H9 (cell line): ENCODE measurements at regions not wholly inside any gene's neighbourhood (a gene's known extent, or its start where the extent isn't known, plus 50 kb on each side); places are given as distances from the start of the nearest gene placed in this dataset.

Experiments used
- DNase-seq: peaks from one replicate; pipeline ENCODE4 v3.0.0-alpha.2; 2017
- H2AFZ ChIP-seq: one replicate; pipeline ENCODE4 v1.6.1; 2013; ENCODE audit warnings: mild to moderate bottlenecking, low read length, control low read depth, moderate library complexity
- H2AK5ac ChIP-seq: 2 replicates; pipeline ENCODE4 v1.6.1; 2013; ENCODE audit warnings: low read length, control low read depth, mixed read lengths; ENCODE audit not compliant: insufficient read length
- H2BK120ac ChIP-seq: one replicate; pipeline ENCODE4 v1.6.1; 2013; ENCODE audit warnings: low read depth, mild to moderate bottlenecking, low read length, control low read depth, inconsistent platforms; ENCODE audit not compliant: poor library complexity, severe bottlenecking
- H2BK12ac ChIP-seq: 2 replicates; pipeline ENCODE4 v1.6.1; 2013; ENCODE audit warnings: low read length, control low read depth, mixed read lengths, low read depth; ENCODE audit not compliant: insufficient read length
- H2BK15ac ChIP-seq: 2 replicates; pipeline ENCODE4 v1.6.1; 2013; ENCODE audit warnings: low read depth, low read length, control low read depth
- H2BK20ac ChIP-seq: one replicate; pipeline ENCODE4 v1.6.1; 2013; ENCODE audit warnings: low read depth, mild to moderate bottlenecking, low read length, control low read depth, inconsistent platforms; ENCODE audit not compliant: poor library complexity, severe bottlenecking
- H2BK5ac ChIP-seq: 2 replicates; pipeline ENCODE4 v1.6.1; 2013; ENCODE audit warnings: low read length, control low read depth, mixed read lengths; ENCODE audit not compliant: insufficient read length
- H3K14ac ChIP-seq: 2 replicates; pipeline ENCODE4 v1.6.1; 2013; ENCODE audit warnings: low read length, control low read depth; ENCODE audit not compliant: insufficient read depth
- H3K18ac ChIP-seq: 2 replicates; pipeline ENCODE4 v1.6.1; 2013; ENCODE audit warnings: low read depth, mild to moderate bottlenecking, mixed read lengths, low read length, control low read depth; ENCODE audit not compliant: insufficient read length
- H3K23ac ChIP-seq: 2 replicates; pipeline ENCODE4 v1.6.1; 2013; ENCODE audit warnings: low read length, control low read depth, mixed read lengths, low read depth; ENCODE audit not compliant: insufficient read length
- H3K23me2 ChIP-seq: 2 replicates; pipeline ENCODE4 v1.6.1; 2013; ENCODE audit warnings: low read depth, mild to moderate bottlenecking, mixed read lengths, low read length, control low read depth; ENCODE audit not compliant: insufficient read length, poor library complexity, severe bottlenecking
- H3K27ac ChIP-seq: 2 replicates; pipeline ENCODE4 v1.5.1; 2013; ENCODE audit warnings: low read length, control low read depth, mixed read lengths, low read depth; ENCODE audit not compliant: insufficient read length
- H3K27me3 ChIP-seq: 2 replicates; pipeline ENCODE4 v1.6.1; 2013; ENCODE audit warnings: low read length, control low read depth, inconsistent platforms; ENCODE audit not compliant: insufficient read depth
- H3K4ac ChIP-seq: 2 replicates; pipeline ENCODE4 v1.6.1; 2013; ENCODE audit warnings: low read depth, mild to moderate bottlenecking, control low read depth, inconsistent platforms, low read length, moderate library complexity
- H3K4me1 ChIP-seq: 2 replicates; pipeline ENCODE4 v1.6.1; 2013; ENCODE audit warnings: low read length, control low read depth, inconsistent platforms; ENCODE audit not compliant: insufficient read depth
- H3K4me2 ChIP-seq: 2 replicates; pipeline ENCODE4 v1.6.1; 2013; ENCODE audit warnings: low read length, control low read depth, mixed read lengths; ENCODE audit not compliant: insufficient read length, insufficient read depth
- H3K56ac ChIP-seq: 2 replicates; pipeline ENCODE4 v1.6.1; 2013; ENCODE audit warnings: low read depth, mild to moderate bottlenecking, mixed read lengths, low read length, control low read depth; ENCODE audit not compliant: insufficient read length
- H3K79me1 ChIP-seq: 2 replicates; pipeline ENCODE4 v1.6.1; 2013; ENCODE audit warnings: low read depth, mild to moderate bottlenecking, moderate library complexity, low read length, control low read depth, inconsistent platforms; ENCODE audit not compliant: insufficient read depth, poor library complexity, severe bottlenecking
- H3K79me2 ChIP-seq: 2 replicates; pipeline ENCODE4 v1.6.1; 2013; ENCODE audit warnings: low read length, control low read depth, inconsistent platforms; ENCODE audit not compliant: insufficient read depth
- H3K9ac ChIP-seq: 2 replicates; pipeline ENCODE4 v1.6.1; 2013; ENCODE audit warnings: low read length, control low read depth, mixed read lengths; ENCODE audit not compliant: insufficient read length; ENCODE audit errors: extremely low read depth
- H3K9me3 ChIP-seq: one replicate; pipeline ENCODE4 v1.6.1; 2013; ENCODE audit warnings: low read depth, low read length, inconsistent platforms; ENCODE audit not compliant: control insufficient read depth
- H3T11ph ChIP-seq: one replicate; pipeline ENCODE4 v1.6.1; 2013; ENCODE audit warnings: mild to moderate bottlenecking, low read length, control low read depth, inconsistent platforms
- H4K20me1 ChIP-seq: one replicate; pipeline ENCODE4 v1.6.1; 2013; ENCODE audit not compliant: control insufficient read depth, insufficient read length, insufficient read depth
- H4K5ac ChIP-seq: 2 replicates; pipeline ENCODE4 v1.6.1; 2013; ENCODE audit warnings: low read depth, mild to moderate bottlenecking, mixed read lengths, low read length, control low read depth; ENCODE audit not compliant: insufficient read length
- H4K8ac ChIP-seq: replicated peaks from 2 replicates; pipeline ENCODE4 v1.6.1; 2013; ENCODE audit warnings: low read length, control low read depth, mixed read lengths, low read depth; ENCODE audit not compliant: insufficient read length
- H4K91ac ChIP-seq: 2 replicates; pipeline ENCODE4 v1.6.1; 2013; ENCODE audit warnings: low read depth, mild to moderate bottlenecking, moderate library complexity, mixed read lengths, low read length, control low read depth; ENCODE audit not compliant: insufficient read length
- H3K27ac Mint-ChIP-seq, 3 experiments: 2 replicates in 2 of 3; 3 replicates in 1 of 3; pipeline ENCODE4 v1.8.0; 2020 to 2021; ENCODE audit warnings: mixed read lengths in 3 of 3, mild to moderate bottlenecking in 1 of 3, moderate library complexity in 1 of 3
- H3K27me3 Mint-ChIP-seq: 2 replicates; pipeline ENCODE4 v1.8.0; 2021; ENCODE audit warnings: low read depth, mild to moderate bottlenecking, moderate library complexity, mixed read lengths
- H3K36me3 Mint-ChIP-seq, 3 experiments: 2 replicates in 2 of 3; 3 replicates in 1 of 3; pipeline ENCODE4 v1.8.0; 2020 to 2021; ENCODE audit warnings: low read depth in 3 of 3, mixed read lengths in 3 of 3; ENCODE audit not compliant: insufficient read depth in 1 of 3
- H3K4me1 Mint-ChIP-seq, 2 experiments: 2 replicates each; pipeline ENCODE4 v1.8.0; 2020; ENCODE audit warnings: mixed read lengths in 2 of 2
- H3K4me3 Mint-ChIP-seq, 2 experiments: 2 replicates in 1 of 2; 3 replicates in 1 of 2; pipeline ENCODE4 v1.8.0; 2020 to 2021; ENCODE audit warnings: mild to moderate bottlenecking in 2 of 2, mixed read lengths in 2 of 2, moderate library complexity in 1 of 2
- H3K9me3 Mint-ChIP-seq, 2 experiments: 2 replicates in 1 of 2; 3 replicates in 1 of 2; pipeline ENCODE4 v1.8.0; 2020; ENCODE audit warnings: mild to moderate bottlenecking in 2 of 2, mixed read lengths in 2 of 2, moderate library complexity in 1 of 2
- WGBS: extraction: QIAGEN DNeasy Blood & Tissue Kit; methylation state at CpG from one replicate; pipeline ENCODE4 v1.1.7; 2013; ENCODE audit warnings: missing lambda C conversion rate, low lambda C conversion rate, mixed read lengths; ENCODE audit not compliant: insufficient read length; ENCODE audit errors: extremely low coverage; 5-methylcytosine and 5-hydroxymethylcytosine counted together
- TF ChIP-seq, protein P1 (sequence below): fragments of 200-600 bp; sonication (generic); conservative IDR thresholded peaks from 3 replicates; pipeline ENCODE4 v1.8.0; 2021; ENCODE audit warnings: antibody characterized with exemption, mild to moderate bottlenecking

DNA sequence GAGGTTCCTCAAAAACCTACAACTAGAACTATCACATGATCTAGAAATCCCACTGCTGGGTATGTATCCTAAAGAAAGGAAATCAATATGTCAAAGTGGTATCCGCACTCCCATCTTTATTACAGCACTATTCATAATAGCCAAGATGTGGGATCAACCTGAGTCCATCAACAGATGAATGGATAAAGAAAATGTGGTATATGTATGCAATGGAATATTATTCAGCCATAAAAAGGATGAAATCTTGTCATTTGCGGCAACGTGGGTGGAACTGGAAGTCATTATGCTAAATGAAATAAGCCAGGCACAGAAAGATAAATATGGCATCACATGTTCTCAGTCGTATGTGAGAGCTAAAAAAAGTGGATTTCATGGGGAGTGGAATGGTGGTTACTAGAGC, 77.5 kb upstream of the DIO3 start:
- Histone ChIP-seq H3K27me3 (no peaks in the 10 kb centered on the region), H2BK5ac (no peak overlapping the region), H3K79me1 (no peaks in the 10 kb centered on the region), H2BK120ac (no peak overlapping the region), H3T11ph (no peak overlapping the region), H4K5ac (no peak overlapping the region), H3K4me2 (no peak overlapping the region), H4K20me1 (no peaks in the 10 kb centered on the region), H3K27ac (no peak overlapping the region), H3K56ac (no peak overlapping the region), H3K4me1 (no peaks in the 10 kb centered on the region), H3K79me2 (no peaks in the 10 kb centered on the region), H4K8ac (no peak overlapping the region), H4K91ac (no peak overlapping the region), H2AK5ac (no peak overlapping the region), H3K23ac (no peak overlapping the region), H2AFZ (no peak overlapping the region), H3K18ac (no peak overlapping the region), H3K9ac (no peak overlapping the region), H3K4ac (no peak overlapping the region), H2BK20ac (no peak overlapping the region), H3K14ac (no peak overlapping the region), H3K9me3 (no peaks in the 10 kb centered on the region), H2BK15ac (no peak overlapping the region), H2BK12ac (no peak overlapping the region), H3K23me2 (no peaks in the 10 kb centered on the region)
- Mint-ChIP-seq H3K9me3 (peaks cover 33 to 37% of the 10 kb centered on the region in 2 experiments), H3K27ac (no peak overlapping the region), H3K4me1 (no peaks in the 10 kb centered on the region), H3K27me3 (peaks cover 23% of the 10 kb centered on the region), H3K36me3 (peaks cover 0 to 8% (median 0%) of the 10 kb centered on the region in 3 experiments; a peak in 3 of 7 replicates), H3K4me3 (no peak overlapping the region)
- no CpG with 5 or more reads among the region's 4 CpGs for WGBS
- DNase-seq, result no peak
- TF ChIP-seq, protein P1, sequence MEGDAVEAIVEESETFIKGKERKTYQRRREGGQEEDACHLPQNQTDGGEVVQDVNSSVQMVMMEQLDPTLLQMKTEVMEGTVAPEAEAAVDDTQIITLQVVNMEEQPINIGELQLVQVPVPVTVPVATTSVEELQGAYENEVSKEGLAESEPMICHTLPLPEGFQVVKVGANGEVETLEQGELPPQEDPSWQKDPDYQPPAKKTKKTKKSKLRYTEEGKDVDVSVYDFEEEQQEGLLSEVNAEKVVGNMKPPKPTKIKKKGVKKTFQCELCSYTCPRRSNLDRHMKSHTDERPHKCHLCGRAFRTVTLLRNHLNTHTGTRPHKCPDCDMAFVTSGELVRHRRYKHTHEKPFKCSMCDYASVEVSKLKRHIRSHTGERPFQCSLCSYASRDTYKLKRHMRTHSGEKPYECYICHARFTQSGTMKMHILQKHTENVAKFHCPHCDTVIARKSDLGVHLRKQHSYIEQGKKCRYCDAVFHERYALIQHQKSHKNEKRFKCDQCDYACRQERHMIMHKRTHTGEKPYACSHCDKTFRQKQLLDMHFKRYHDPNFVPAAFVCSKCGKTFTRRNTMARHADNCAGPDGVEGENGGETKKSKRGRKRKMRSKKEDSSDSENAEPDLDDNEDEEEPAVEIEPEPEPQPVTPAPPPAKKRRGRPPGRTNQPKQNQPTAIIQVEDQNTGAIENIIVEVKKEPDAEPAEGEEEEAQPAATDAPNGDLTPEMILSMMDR, result no peak
